ENCODE measurements at regions not wholly inside any gene's neighbourhood (a gene's known extent, or its start where the extent isn't known, plus 50 kb on each side); places are given as distances from the start of the nearest gene placed in this dataset.
"Not testable (repeated sequence)": the region's sequence is repeated elsewhere in the genome, so short reads cannot be mapped to it uniquely, and the experiment has no call there.

GRCh38 chr1:208465786-208466590, 221.8 kb upstream of the PLXNA2 start:
- no peaks in the 10 kb centered on the region for H3K36me3 ChIP-seq (ENCODE audit: control insufficient read depth in 2 of 2, insufficient read depth in 2 of 2, low read length in 2 of 2)
- no peak overlapping the region for H3K27ac ChIP-seq (ENCODE audit: low read length)
- no peaks in the 10 kb centered on the region for H3K4me1 ChIP-seq (ENCODE audit: control insufficient read depth, insufficient read depth, low read length)
- H3K27me3 ChIP-seq (ENCODE audit: control insufficient read depth in 1 of 2, insufficient read depth in 2 of 2, low read length in 2 of 2), result no peaks in the 10 kb centered on the region
- H3K9me3 ChIP-seq (ENCODE audit: control insufficient read depth in 2 of 2, low read length in 2 of 2), result no peaks in the 10 kb centered on the region
- no peak overlapping the region for H3K4me3 ChIP-seq (ENCODE audit: low read length in 2 of 2)
- no peak overlapping the region for H3K9ac ChIP-seq (ENCODE audit: low read length in 2 of 2)

GRCh38 chr1:208467151-208467780, 223.1 kb upstream of the PLXNA2 start:
- Histone ChIP-seq H3K27ac (ENCODE audit: low read length) (no peak overlapping the region), H3K4me3 (ENCODE audit: low read length in 2 of 2) (no peak overlapping the region), H3K4me1 (ENCODE audit: control insufficient read depth, insufficient read depth, low read length) (no peaks in the 10 kb centered on the region), H3K36me3 (ENCODE audit: control insufficient read depth in 2 of 2, insufficient read depth in 2 of 2, low read length in 2 of 2) (no peaks in the 10 kb centered on the region), H3K27me3 (ENCODE audit: control insufficient read depth in 1 of 2, insufficient read depth in 2 of 2, low read length in 2 of 2) (no peaks in the 10 kb centered on the region), H3K9ac (ENCODE audit: low read length in 2 of 2) (no peak overlapping the region), H3K9me3 (ENCODE audit: control insufficient read depth in 2 of 2, low read length in 2 of 2) (no peaks in the 10 kb centered on the region)

- Histone ChIP-seq H3K4me3 (ENCODE audit: low read length in 2 of 2) (no peak overlapping the region), H3K4me1 (ENCODE audit: control insufficient read depth, insufficient read depth, low read length) (peaks cover 12% of the 10 kb centered on the region), H3K27ac (ENCODE audit: low read length) (no peak overlapping the region), H3K36me3 (ENCODE audit: control insufficient read depth in 2 of 2, insufficient read depth in 2 of 2, low read length in 2 of 2) (no peaks in the 10 kb centered on the region), H3K9ac (ENCODE audit: low read length in 2 of 2) (no peak overlapping the region), H3K27me3 (ENCODE audit: control insufficient read depth in 1 of 2, insufficient read depth in 2 of 2, low read length in 2 of 2) (no peaks in the 10 kb centered on the region), H3K9me3 (ENCODE audit: control insufficient read depth in 2 of 2, low read length in 2 of 2) (no peaks in the 10 kb centered on the region)
Observed at GRCh38 chr1:208475449-208475848, 231.3 kb upstream of the PLXNA2 start.

- Histone ChIP-seq H3K4me1 (ENCODE audit: control insufficient read depth, insufficient read depth, low read length) (peaks cover 12% of the 10 kb centered on the region), H3K36me3 (ENCODE audit: control insufficient read depth in 2 of 2, insufficient read depth in 2 of 2, low read length in 2 of 2) (no peaks in the 10 kb centered on the region), H3K9ac (ENCODE audit: low read length in 2 of 2) (no peak overlapping the region), H3K27me3 (ENCODE audit: control insufficient read depth in 1 of 2, insufficient read depth in 2 of 2, low read length in 2 of 2) (no peaks in the 10 kb centered on the region), H3K27ac (ENCODE audit: low read length) (peak overlapping the region; percentile 31), H3K9me3 (ENCODE audit: control insufficient read depth in 2 of 2, low read length in 2 of 2) (no peaks in the 10 kb centered on the region), H3K4me3 (ENCODE audit: low read length in 2 of 2) (peak overlapping the region in 1 of 2 donors; percentile 40)
Observed at GRCh38 chr1:208475951-208476845, 232.0 kb upstream of the PLXNA2 start.

- H3K4me3 ChIP-seq (ENCODE audit: low read length in 2 of 2), result no peak overlapping the region
- peak overlapping the region; percentile 31 for H3K27ac ChIP-seq (ENCODE audit: low read length)
- no peaks in the 10 kb centered on the region for H3K27me3 ChIP-seq (ENCODE audit: control insufficient read depth in 1 of 2, insufficient read depth in 2 of 2, low read length in 2 of 2)
- H3K4me1 ChIP-seq (ENCODE audit: control insufficient read depth, insufficient read depth, low read length), result peaks cover 12% of the 10 kb centered on the region
- no peaks in the 10 kb centered on the region for H3K9me3 ChIP-seq (ENCODE audit: control insufficient read depth in 2 of 2, low read length in 2 of 2)
- no peak overlapping the region for H3K9ac ChIP-seq (ENCODE audit: low read length in 2 of 2)
- no peaks in the 10 kb centered on the region for H3K36me3 ChIP-seq (ENCODE audit: control insufficient read depth in 2 of 2, insufficient read depth in 2 of 2, low read length in 2 of 2)
Observed at GRCh38 chr1:208476846-208477170, 232.6 kb upstream of the PLXNA2 start.

- Histone ChIP-seq H3K9ac (ENCODE audit: low read length in 2 of 2) (no peak overlapping the region), H3K27ac (ENCODE audit: low read length) (no peak overlapping the region), H3K4me1 (ENCODE audit: control insufficient read depth, insufficient read depth, low read length) (peaks cover 9% of the 10 kb centered on the region)
Observed at GRCh38 chr1:208479435-208479834, 235.3 kb upstream of the PLXNA2 start.

GRCh38 chr1:208485512-208485911, 241.3 kb upstream of the PLXNA2 start:
- Histone ChIP-seq H3K36me3 (ENCODE audit: control insufficient read depth in 2 of 2, insufficient read depth in 2 of 2, low read length in 2 of 2) (no peaks in the 10 kb centered on the region), H3K4me3 (ENCODE audit: low read length in 2 of 2) (no peak overlapping the region), H3K9me3 (ENCODE audit: control insufficient read depth in 2 of 2, low read length in 2 of 2) (no peaks in the 10 kb centered on the region), H3K27me3 (ENCODE audit: control insufficient read depth in 1 of 2, insufficient read depth in 2 of 2, low read length in 2 of 2) (no peaks in the 10 kb centered on the region), H3K9ac (ENCODE audit: low read length in 2 of 2) (no peak overlapping the region), H3K4me1 (ENCODE audit: control insufficient read depth, insufficient read depth, low read length) (no peaks in the 10 kb centered on the region), H3K27ac (ENCODE audit: low read length) (no peak overlapping the region)

More at GRCh38 chr1:208479435-208479834, 235.3 kb upstream of the PLXNA2 start:
- Histone ChIP-seq H3K4me3 (ENCODE audit: low read length in 2 of 2) (no peak overlapping the region), H3K27me3 (ENCODE audit: control insufficient read depth in 1 of 2, insufficient read depth in 2 of 2, low read length in 2 of 2) (no peaks in the 10 kb centered on the region), H3K36me3 (ENCODE audit: control insufficient read depth in 2 of 2, insufficient read depth in 2 of 2, low read length in 2 of 2) (no peaks in the 10 kb centered on the region), H3K9me3 (ENCODE audit: control insufficient read depth in 2 of 2, low read length in 2 of 2) (no peaks in the 10 kb centered on the region)

GRCh38 chr1:208486677-208487076, 242.5 kb upstream of the PLXNA2 start:
- Histone ChIP-seq H3K27ac (ENCODE audit: low read length) (no peak overlapping the region), H3K9me3 (ENCODE audit: control insufficient read depth in 2 of 2, low read length in 2 of 2) (no peaks in the 10 kb centered on the region), H3K4me1 (ENCODE audit: control insufficient read depth, insufficient read depth, low read length) (no peaks in the 10 kb centered on the region), H3K9ac (ENCODE audit: low read length in 2 of 2) (no peak overlapping the region), H3K36me3 (ENCODE audit: control insufficient read depth in 2 of 2, insufficient read depth in 2 of 2, low read length in 2 of 2) (no peaks in the 10 kb centered on the region), H3K27me3 (ENCODE audit: control insufficient read depth in 1 of 2, insufficient read depth in 2 of 2, low read length in 2 of 2) (no peaks in the 10 kb centered on the region), H3K4me3 (ENCODE audit: low read length in 2 of 2) (no peak overlapping the region)

- not testable (repeated sequence) for H3K4me1 ChIP-seq (ENCODE audit: control insufficient read depth, insufficient read depth, low read length); H3K27me3 ChIP-seq (ENCODE audit: control insufficient read depth in 1 of 2, insufficient read depth in 2 of 2, low read length in 2 of 2); H3K9me3 ChIP-seq (ENCODE audit: control insufficient read depth in 2 of 2, low read length in 2 of 2); H3K36me3 ChIP-seq (ENCODE audit: control insufficient read depth in 2 of 2, insufficient read depth in 2 of 2, low read length in 2 of 2); H3K4me3 ChIP-seq (ENCODE audit: low read length in 2 of 2); H3K9ac ChIP-seq (ENCODE audit: low read length in 2 of 2); H3K27ac ChIP-seq (ENCODE audit: low read length)
Observed at GRCh38 chr1:208488432-208488831, 244.2 kb upstream of the PLXNA2 start.

GRCh38 chr1:208496467-208497371, 252.5 kb upstream of the PLXNA2 start:
- Histone ChIP-seq H3K9me3 (ENCODE audit: control insufficient read depth in 2 of 2, low read length in 2 of 2) (no peaks in the 10 kb centered on the region), H3K4me1 (ENCODE audit: control insufficient read depth, insufficient read depth, low read length) (no peaks in the 10 kb centered on the region), H3K9ac (ENCODE audit: low read length in 2 of 2) (no peak overlapping the region), H3K36me3 (ENCODE audit: control insufficient read depth in 2 of 2, insufficient read depth in 2 of 2, low read length in 2 of 2) (no peaks in the 10 kb centered on the region), H3K27ac (ENCODE audit: low read length) (no peak overlapping the region), H3K27me3 (ENCODE audit: control insufficient read depth in 1 of 2, insufficient read depth in 2 of 2, low read length in 2 of 2) (peaks cover 0 to 2% of the 10 kb centered on the region in 2 donors), H3K4me3 (ENCODE audit: low read length in 2 of 2) (no peak overlapping the region)

Measured in stomach smooth muscle (tissue), 2 donors.